IPS DF 6.9 (cell line): ENCODE measurements at regions not wholly inside any gene's neighbourhood (a gene's known extent, or its start where the extent isn't known, plus 50 kb on each side); places are given as distances from the start of the nearest gene placed in this dataset.

Source experiments
- DNase-seq: peaks from one replicate; pipeline ENCODE4 v3.0.0-alpha.2; 2013; ENCODE audit warnings: low read depth, low spot score
- H3K27ac ChIP-seq: one replicate; pipeline ENCODE4 v1.5.1; 2013; ENCODE audit warnings: low read length, control low read depth
- H3K27me3 ChIP-seq: 2 replicates; pipeline ENCODE4 v1.6.1; 2013; ENCODE audit warnings: mild to moderate bottlenecking, low read length; ENCODE audit not compliant: control insufficient read depth, insufficient read depth
- H3K36me3 ChIP-seq: 2 replicates; pipeline ENCODE4 v1.6.1; 2013; ENCODE audit warnings: low read length; ENCODE audit not compliant: control insufficient read depth, insufficient read depth
- H3K4me1 ChIP-seq: 2 replicates; pipeline ENCODE4 v1.6.1; 2013; ENCODE audit warnings: low read length; ENCODE audit not compliant: control insufficient read depth, insufficient read depth
- H3K4me3 ChIP-seq: 2 replicates; pipeline ENCODE4 v1.5.1; 2013; ENCODE audit warnings: mild to moderate bottlenecking, low read length
- H3K9me3 ChIP-seq: 2 replicates; pipeline ENCODE4 v1.6.1; 2013; ENCODE audit warnings: low read length, inconsistent platforms; ENCODE audit not compliant: control insufficient read depth, insufficient read depth
- WGBS: extraction: QIAGEN DNeasy Blood & Tissue Kit; methylation state at CpG from one replicate; pipeline ENCODE4 v1.1.7; 2013; ENCODE audit warnings: mixed read lengths, missing lambda C conversion rate; ENCODE audit not compliant: insufficient read length, insufficient coverage; 5-methylcytosine and 5-hydroxymethylcytosine counted together

- no CpG with 5 or more reads among the region's 4 CpGs for WGBS
- no peak overlapping the region for H3K27ac ChIP-seq
Observed at GRCh38 chrX:6674734-6675133, 139.8 kb upstream of the VCX3A start.

GRCh38 chrX:6667048-6667768 lies 132.3 kb upstream of the VCX3A start:
- Histone ChIP-seq H3K36me3 (no peaks in the 10 kb centered on the region), H3K27me3 (no peaks in the 10 kb centered on the region), H3K27ac (no peak overlapping the region), H3K4me1 (no peaks in the 10 kb centered on the region), H3K4me3 (no peak overlapping the region), H3K9me3 (no peaks in the 10 kb centered on the region; the same call in 1 of the 2 replicates)
- DNase-seq, result no peak
- WGBS, result no CpG with 5 or more reads among the region's 5 CpGs

More at GRCh38 chrX:6674734-6675133, 139.8 kb upstream of the VCX3A start:
- no peaks in the 10 kb centered on the region for H3K9me3 ChIP-seq
- H3K36me3 ChIP-seq, result no peaks in the 10 kb centered on the region
- no peaks in the 10 kb centered on the region for H3K27me3 ChIP-seq
- no peaks in the 10 kb centered on the region for H3K4me1 ChIP-seq
- no peak for DNase-seq
- no peak overlapping the region for H3K4me3 ChIP-seq

GRCh38 chrX:6666624-6667023 lies 131.7 kb upstream of the VCX3A start:
- Histone ChIP-seq H3K27me3 (no peaks in the 10 kb centered on the region), H3K36me3 (no peaks in the 10 kb centered on the region), H3K9me3 (no peaks in the 10 kb centered on the region; the same call in 1 of the 2 replicates), H3K27ac (no peak overlapping the region), H3K4me3 (no peak overlapping the region), H3K4me1 (no peaks in the 10 kb centered on the region)
- WGBS, result no CpG with 5 or more reads among the region's 2 CpGs
- DNase-seq, result no peak

DNA sequence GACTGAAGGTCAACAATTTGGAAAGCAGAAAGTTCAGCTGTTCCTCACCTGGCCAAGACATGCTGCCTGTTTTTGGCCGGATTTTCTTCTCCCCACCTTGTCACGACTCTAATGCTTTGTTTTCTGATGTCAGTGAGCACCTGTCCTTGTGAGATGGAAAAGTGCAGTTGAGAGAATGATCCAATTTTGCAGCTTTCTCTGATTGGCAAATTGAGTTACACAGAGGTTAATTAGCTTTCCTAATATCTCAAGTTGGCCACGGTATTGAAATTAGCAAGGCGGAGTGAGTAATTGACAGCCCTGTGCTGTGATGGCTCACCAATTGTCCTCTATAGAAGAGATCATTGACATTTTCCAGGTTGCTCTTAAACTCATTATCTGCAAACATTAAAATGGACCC lies 126.8 kb upstream of the VCX3A start:
- no peak for DNase-seq
- Histone ChIP-seq H3K9me3 (no peaks in the 10 kb centered on the region; the same call in 1 of the 2 replicates), H3K4me1 (no peaks in the 10 kb centered on the region), H3K36me3 (no peaks in the 10 kb centered on the region), H3K27ac (no peak overlapping the region), H3K27me3 (no peaks in the 10 kb centered on the region), H3K4me3 (no peak overlapping the region)
- WGBS, result no CpG with 5 or more reads among the region's 4 CpGs

DNA sequence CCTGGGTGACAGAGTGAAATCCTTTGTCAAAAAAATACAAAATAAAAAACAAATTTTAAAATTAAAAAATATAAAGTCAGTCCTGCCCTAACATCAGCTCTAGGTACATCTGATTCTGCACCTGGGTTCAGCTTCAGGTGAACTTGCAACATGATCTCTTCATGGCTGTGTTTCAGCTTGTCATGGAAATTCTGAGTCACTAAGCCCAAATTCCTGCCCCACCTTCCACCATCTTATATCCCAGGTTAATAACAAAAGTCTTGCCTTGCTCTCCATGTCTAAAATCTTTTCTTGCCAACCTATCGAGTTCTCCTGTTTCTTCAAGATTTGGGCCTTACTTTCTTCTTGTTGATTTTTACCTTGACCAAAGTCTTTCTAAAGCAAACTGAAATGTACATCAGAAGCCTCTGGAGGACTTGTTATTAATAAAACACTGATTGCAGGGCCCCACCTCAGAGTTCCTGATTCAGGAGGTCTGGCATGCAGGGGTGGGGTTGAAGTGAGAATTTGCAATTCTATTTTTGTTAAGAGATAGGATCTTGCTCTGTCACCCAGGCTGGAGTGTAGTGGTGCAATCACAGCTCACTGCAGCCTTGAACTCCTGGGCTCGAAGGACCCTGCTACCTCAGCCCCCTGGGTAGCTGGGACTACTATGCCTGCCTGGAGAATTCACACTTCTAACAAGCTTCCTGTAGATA lies 125.8 kb upstream of the VCX3A start:
- no peaks in the 10 kb centered on the region for H3K27me3 ChIP-seq
- H3K9me3 ChIP-seq, result no peaks in the 10 kb centered on the region; the same call in 1 of the 2 replicates
- H3K36me3 ChIP-seq, result no peaks in the 10 kb centered on the region
- H3K4me1 ChIP-seq, result no peaks in the 10 kb centered on the region
- no peak overlapping the region for H3K4me3 ChIP-seq
- no peak for DNase-seq
- no CpG with 5 or more reads among the region's 2 CpGs for WGBS
- no peak overlapping the region for H3K27ac ChIP-seq

GRCh38 chrX:6645216-6645615 lies 110.3 kb upstream of the VCX3A start:
- Histone ChIP-seq H3K4me1 (no peaks in the 10 kb centered on the region), H3K9me3 (no peaks in the 10 kb centered on the region), H3K4me3 (no peak overlapping the region), H3K27ac (no peak overlapping the region), H3K27me3 (no peaks in the 10 kb centered on the region), H3K36me3 (no peaks in the 10 kb centered on the region)
- no peak for DNase-seq
- no CpG with 5 or more reads among the region's 2 CpGs for WGBS

GRCh38 chrX:6644411-6644810 lies 109.5 kb upstream of the VCX3A start:
- DNase-seq, result no peak
- no peaks in the 10 kb centered on the region for H3K27me3 ChIP-seq
- no peaks in the 10 kb centered on the region for H3K9me3 ChIP-seq
- H3K4me1 ChIP-seq, result no peaks in the 10 kb centered on the region
- H3K27ac ChIP-seq, result no peak overlapping the region
- no CpG with 5 or more reads among the region's 4 CpGs for WGBS
- H3K36me3 ChIP-seq, result no peaks in the 10 kb centered on the region
- no peak overlapping the region for H3K4me3 ChIP-seq

- no CpG with 5 or more reads among the region's 4 CpGs for WGBS
Observed at GRCh38 chrX:6640727-6641126, 105.8 kb upstream of the VCX3A start.

GRCh38 chrX:6614506-6614905 lies 79.6 kb upstream of the VCX3A start:
- Histone ChIP-seq H3K9me3 (no peaks in the 10 kb centered on the region), H3K4me3 (no peak overlapping the region), H3K27ac (no peak overlapping the region), H3K36me3 (no peaks in the 10 kb centered on the region), H3K4me1 (no peaks in the 10 kb centered on the region), H3K27me3 (no peaks in the 10 kb centered on the region)
- no peak for DNase-seq
- no CpG with 5 or more reads among the region's 7 CpGs for WGBS

More at GRCh38 chrX:6640727-6641126, 105.8 kb upstream of the VCX3A start:
- no peaks in the 10 kb centered on the region for H3K36me3 ChIP-seq
- H3K4me3 ChIP-seq, result no peak overlapping the region
- no peak overlapping the region for H3K27ac ChIP-seq
- no peak for DNase-seq
- no peaks in the 10 kb centered on the region for H3K9me3 ChIP-seq
- no peaks in the 10 kb centered on the region for H3K27me3 ChIP-seq
- no peaks in the 10 kb centered on the region for H3K4me1 ChIP-seq

GRCh38 chrX:6599230-6599860 lies 64.4 kb upstream of the VCX3A start:
- H3K9me3 ChIP-seq, result no peaks in the 10 kb centered on the region
- H3K4me1 ChIP-seq, result no peaks in the 10 kb centered on the region
- no peak overlapping the region for H3K27ac ChIP-seq
- DNase-seq, result no peak
- whole genome bisulfite sequencing, result no CpG with 5 or more reads among the region's 4 CpGs
- no peaks in the 10 kb centered on the region for H3K36me3 ChIP-seq
- no peak overlapping the region for H3K4me3 ChIP-seq
- no peaks in the 10 kb centered on the region for H3K27me3 ChIP-seq
